ENCODE measurements at regions not wholly inside any gene's neighbourhood (a gene's known extent, or its start where the extent isn't known, plus 50 kb on each side); places are given as distances from the start of the nearest gene placed in this dataset.
"Not testable (repeated sequence)": the region's sequence is repeated elsewhere in the genome, so short reads cannot be mapped to it uniquely, and the experiment has no call there.

- DNase-seq: not testable (repeated sequence)
Observed at GRCh38 chr2:132220589-132220988, 58.8 kb upstream of the ANKRD30BL start.

GRCh38 chr2:132221886-132222285 is 60.1 kb upstream of the ANKRD30BL start:
- DNase-seq: not testable (repeated sequence)

GRCh38 chr2:132252191-132252893 is 90.6 kb upstream of the ANKRD30BL start:
- DNase-seq: no peak

- no peak for DNase-seq
Observed at GRCh38 chr2:132252894-132253264, 91.1 kb upstream of the ANKRD30BL start.

GRCh38 chr2:132253496-132254305 is 91.9 kb upstream of the ANKRD30BL start:
- DNase-seq: no peak

GRCh38 chr2:132254306-132254919 is 92.7 kb upstream of the ANKRD30BL start:
- DNase-seq: not testable (repeated sequence)

- no peak for DNase-seq
Observed at GRCh38 chr2:132255714-132256113, 94.0 kb upstream of the ANKRD30BL start.

GRCh38 chr2:132256251-132256902 is 94.6 kb upstream of the ANKRD30BL start:
- DNase-seq: no peak

GRCh38 chr2:132256903-132257300 is 95.2 kb upstream of the ANKRD30BL start:
- not testable (repeated sequence) for DNase-seq

- not testable (repeated sequence) for DNase-seq
Observed at GRCh38 chr2:132257301-132258171, 95.8 kb upstream of the ANKRD30BL start.

GRCh38 chr2:132259276-132259675 is 97.5 kb upstream of the ANKRD30BL start:
- not testable (repeated sequence) for DNase-seq

GRCh38 chr2:132265595-132265994 is 103.8 kb upstream of the ANKRD30BL start:
- not testable (repeated sequence) for DNase-seq

- DNase-seq: no peak
Observed at GRCh38 chr2:132267105-132267497, 105.3 kb upstream of the ANKRD30BL start.

GRCh38 chr2:132267498-132268283 is 105.9 kb upstream of the ANKRD30BL start:
- not testable (repeated sequence) for DNase-seq

- DNase-seq: peak; percentile 33
Observed at GRCh38 chr2:132268284-132268976, 106.7 kb upstream of the ANKRD30BL start.

- DNase-seq: no peak
Observed at GRCh38 chr2:132268977-132269523, 107.3 kb upstream of the ANKRD30BL start.

- no peak for DNase-seq
Observed at GRCh38 chr2:132270255-132270654, 108.5 kb upstream of the ANKRD30BL start.

GRCh38 chr2:132270981-132271546 is 109.3 kb upstream of the ANKRD30BL start:
- no peak for DNase-seq

- not testable (repeated sequence) for DNase-seq
Observed at GRCh38 chr2:132271794-132272193, 110.0 kb upstream of the ANKRD30BL start.

- DNase-seq: no peak
Observed at GRCh38 chr2:132272713-132273112, 111.0 kb upstream of the ANKRD30BL start.
